ENCODE measurements at regions not wholly inside any gene's neighbourhood (a gene's known extent, or its start where the extent isn't known, plus 50 kb on each side); places are given as distances from the start of the nearest gene placed in this dataset.

DNA sequence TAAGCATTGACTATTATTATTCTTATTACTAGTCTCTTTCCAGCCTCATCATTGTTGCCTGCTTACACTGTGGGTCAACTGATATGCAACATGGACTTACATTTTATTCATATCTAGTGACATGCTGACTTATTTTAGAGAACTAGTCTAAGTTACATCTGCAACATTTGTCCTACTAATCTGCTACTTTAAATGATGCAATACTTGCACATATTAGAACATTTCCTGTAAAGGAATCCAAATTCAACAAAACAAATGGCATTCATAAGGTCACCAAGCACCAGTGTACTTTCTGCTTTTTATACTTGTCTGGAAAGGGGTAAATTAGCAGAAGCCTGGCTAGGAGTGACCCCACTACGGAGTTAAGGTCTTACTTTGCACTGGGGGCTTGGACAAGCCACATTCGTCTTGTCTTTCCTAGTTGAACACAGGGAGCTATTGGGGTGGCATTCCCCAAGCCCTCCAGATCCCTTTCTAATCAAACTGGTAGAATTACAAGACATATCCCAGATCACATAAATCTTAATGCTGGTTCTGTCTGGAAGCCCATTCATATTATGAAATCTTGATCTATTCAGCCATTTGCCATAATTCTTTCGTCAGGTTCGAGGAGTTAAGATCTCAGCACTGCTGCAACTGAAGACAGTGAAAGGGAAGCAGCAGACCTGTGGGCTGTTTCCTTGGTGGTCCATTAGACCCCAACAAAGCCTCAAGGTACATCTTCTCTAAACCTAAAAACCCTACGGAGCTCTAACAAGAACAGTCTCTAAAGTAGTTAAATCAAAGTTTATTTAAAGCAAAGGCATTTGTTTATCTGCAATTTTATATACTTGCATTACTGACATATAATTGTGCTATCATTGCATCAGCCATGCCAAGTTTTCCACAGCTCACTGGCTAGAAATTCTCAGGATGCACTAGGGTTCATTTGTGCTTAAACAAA lies 49.9 kb upstream of the RTN4 start:
- no peak for DNase-seq
